ENCODE measurements at regions not wholly inside any gene's neighbourhood (a gene's known extent, or its start where the extent isn't known, plus 50 kb on each side); places are given as distances from the start of the nearest gene placed in this dataset.

- TF ChIP-seq CTCF (IDR thresholded peaks at IDR 0.05) (no peak), EP300 (IDR thresholded peaks at IDR 0.05) (no peak), POLR2AphosphoS5 (IDR thresholded peaks at IDR 0.05) (no peak), POLR2A (IDR thresholded peaks at IDR 0.05) (no peak)
Measured at GRCh38 chr2:145288650-145289496, 769.0 kb upstream of the ZEB2 start.
